ENCODE measurements at regions not wholly inside any gene's neighbourhood (a gene's known extent, or its start where the extent isn't known, plus 50 kb on each side); places are given as distances from the start of the nearest gene placed in this dataset.
"Not testable (repeated sequence)": the region's sequence is repeated elsewhere in the genome, so short reads cannot be mapped to it uniquely, and the experiment has no call there.

DNA sequence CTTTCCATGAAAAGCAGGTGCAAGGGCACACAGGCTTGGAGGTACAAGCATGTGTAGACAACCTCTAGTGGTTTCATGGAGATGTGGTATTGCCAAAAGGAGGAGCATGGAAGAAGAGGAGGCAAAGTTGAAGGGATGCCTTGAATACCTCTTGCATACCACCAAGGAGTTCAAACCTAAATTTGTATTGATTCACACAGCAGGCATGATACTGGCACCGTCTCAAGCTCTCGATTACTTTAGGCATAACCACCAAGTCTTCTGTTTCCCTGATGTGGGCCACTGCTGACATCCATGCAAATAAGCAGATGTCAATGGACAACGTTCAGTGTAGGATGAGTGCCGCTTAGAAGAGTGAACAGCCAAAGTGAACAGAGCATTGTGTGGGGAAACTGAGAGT, 87.1 kb downstream of the SCN11A start:
- no peak for DNase-seq

DNA sequence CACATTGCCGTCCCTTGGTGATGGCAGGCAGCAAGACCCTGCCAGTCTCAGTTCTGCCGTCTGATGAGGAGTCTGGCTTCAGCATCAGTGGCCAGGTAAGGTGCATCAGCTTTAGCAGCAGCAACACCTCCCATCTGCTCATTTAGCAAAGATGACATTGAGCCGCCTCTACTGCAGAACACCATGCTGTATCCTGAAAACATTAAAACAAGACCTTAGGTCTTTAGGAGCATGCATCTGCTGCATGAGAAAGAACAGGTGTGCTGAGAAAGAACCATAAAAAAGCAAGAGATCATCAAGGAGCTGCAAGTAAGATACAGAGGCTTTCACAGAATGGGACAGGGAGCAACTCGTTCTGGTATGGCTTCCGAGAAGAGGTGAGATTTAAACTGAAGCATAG, 87.5 kb downstream of the SCN11A start:
- DNase-seq: no peak

DNA sequence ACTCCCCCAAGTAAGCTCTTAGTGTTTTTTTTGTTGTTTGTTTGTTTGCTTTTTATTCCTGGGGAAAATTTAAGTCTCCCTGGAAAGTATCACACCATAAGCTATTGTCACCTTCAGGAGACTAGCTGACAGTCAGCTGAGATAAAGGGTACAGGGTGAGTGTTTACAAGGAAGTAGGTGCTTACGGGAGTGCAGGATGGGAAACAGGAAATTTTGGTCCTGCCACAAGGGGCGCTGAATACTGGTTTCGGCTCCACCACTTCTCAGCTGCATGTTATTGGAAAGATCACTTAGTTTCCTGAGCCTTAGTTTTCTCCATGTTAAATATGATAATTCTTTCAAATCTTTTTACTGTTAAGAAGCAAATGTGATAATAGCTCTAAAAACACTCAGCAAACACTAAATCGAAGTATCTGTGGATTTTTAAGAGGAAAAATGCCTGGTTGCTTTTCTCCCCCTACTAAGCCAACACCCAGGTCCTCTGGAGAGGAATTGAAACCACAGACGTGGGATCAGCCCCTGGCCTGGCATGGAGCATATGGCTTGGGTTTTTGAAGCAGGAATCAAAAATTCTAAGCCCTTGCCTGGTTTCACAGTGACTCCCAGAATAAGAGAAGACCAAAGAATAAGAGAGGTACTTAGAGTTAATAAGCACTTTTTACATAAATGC, 90.7 kb downstream of the SCN11A start:
- no peak for DNase-seq

DNA sequence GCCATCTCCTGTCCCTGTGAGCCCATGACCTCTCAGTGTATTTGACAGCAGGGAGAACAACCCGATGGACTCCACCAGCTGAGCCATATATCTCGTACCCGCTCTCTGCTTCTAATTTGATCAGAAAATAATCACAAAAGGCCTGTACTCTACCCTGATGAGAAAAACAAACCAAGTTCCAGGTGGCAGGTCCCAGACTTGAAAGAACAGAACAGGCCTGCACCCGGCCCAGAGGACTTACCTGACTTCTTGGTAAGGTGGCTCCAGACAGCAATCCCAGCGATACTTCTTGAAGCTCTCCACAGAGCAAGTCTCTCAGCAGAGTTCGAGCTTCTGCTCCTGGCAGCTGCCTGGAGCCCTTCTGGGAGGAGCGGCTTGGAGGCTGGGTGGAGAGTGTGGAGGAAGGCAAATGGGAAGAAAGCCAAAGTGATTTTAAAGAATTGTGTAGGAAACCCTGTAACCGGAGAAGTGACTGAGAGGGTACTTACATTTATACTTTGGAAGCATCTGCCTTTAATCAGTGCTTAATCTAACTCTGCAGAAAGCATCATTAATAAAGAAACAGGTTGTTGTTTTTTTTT, 91.6 kb downstream of the SCN11A start:
- DNase-seq: no peak

DNA sequence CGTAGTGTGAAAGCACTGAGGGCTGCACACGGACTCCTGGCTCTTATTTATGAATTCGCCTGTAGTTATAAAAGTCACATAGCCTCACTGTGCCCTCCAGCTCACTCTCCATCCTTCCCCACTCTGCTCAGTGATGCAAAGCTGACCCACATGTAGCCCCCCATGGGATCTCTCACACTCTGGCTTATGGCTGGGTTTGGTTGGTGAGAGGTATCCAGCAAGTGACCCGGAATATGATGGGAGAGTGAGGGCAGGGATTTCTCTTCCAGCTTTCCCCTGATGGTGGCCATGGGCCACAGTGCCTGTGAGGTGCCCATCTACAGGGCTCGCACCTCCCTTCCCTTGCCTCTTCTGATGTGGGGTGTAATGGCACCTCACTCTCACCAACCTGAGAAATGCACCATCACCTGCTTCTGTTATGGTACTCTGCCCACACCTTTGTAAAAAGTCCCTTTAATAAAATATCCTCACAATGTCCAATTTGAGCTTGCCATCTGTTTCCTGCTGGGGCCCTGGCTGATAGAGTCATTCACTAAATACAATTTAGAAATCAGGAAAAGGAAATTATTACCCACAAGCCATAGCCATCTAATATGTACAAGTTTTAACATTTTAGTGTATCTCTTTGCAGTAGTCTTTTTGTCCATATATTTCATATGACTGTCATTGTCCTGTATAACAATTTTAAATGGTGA, 93.6 kb downstream of the SCN11A start:
- DNase-seq: no peak

DNA sequence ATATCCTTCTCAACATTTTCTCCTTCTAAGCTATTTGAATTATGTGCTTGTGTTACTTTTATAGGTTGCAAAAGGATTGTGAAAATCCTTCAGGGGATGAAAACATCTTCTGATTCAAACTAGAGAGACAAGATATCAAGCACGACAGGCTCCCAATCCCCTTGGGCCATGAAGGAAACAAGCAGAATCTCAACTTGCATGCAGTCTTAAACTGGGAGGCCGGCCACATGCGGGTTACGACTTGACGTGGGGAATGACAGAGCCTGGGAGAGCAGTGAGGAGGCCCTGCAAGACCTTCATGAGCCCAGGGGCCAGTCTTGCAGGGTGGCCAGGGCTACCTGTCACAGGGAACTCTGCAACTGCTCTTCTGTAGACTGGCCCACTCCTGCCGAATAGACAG, 94.4 kb downstream of the SCN11A start:
- no peak for DNase-seq

DNA sequence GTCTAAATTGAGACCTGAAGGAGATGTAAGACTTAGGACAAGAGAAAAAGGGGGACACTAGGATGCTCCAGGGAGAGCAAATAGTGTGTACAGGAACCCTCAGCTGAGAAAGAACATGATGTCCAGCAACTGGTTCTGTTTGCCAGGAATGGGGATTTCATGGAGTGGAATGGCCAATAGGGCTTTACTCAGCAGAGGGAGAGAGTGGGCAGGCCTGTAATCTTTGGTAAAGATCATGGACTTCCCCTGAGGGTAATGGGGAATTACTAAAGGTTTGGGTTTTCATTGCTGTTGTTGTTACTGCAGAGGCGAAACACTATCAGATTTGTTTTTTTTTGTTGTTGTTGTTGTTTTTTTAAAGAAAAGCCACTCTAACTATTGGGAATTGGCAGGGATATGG, 99.0 kb downstream of the SCN11A start:
- DNase-seq: no peak

DNA sequence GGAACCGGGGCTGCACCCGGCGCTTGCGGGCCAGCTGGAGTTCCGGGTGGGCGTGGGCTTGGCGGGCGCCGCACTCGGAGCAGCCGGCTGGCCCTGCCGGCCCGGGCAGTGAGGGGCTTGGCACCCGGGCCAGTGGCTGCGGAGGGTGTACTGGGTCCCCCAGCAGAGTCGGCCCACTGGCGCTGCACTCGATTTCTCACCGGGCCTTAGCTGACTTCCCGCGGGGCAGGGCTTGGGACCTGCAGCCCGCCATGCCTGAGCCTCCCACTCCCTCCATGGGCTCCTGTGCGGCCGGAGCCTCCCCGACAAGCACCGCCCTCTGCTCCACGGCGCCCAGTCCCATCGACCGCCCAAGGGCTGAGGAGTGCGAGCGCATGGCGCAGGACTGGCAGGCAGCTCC, 100.6 kb downstream of the SCN11A start:
- DNase-seq: not testable (repeated sequence)

DNA sequence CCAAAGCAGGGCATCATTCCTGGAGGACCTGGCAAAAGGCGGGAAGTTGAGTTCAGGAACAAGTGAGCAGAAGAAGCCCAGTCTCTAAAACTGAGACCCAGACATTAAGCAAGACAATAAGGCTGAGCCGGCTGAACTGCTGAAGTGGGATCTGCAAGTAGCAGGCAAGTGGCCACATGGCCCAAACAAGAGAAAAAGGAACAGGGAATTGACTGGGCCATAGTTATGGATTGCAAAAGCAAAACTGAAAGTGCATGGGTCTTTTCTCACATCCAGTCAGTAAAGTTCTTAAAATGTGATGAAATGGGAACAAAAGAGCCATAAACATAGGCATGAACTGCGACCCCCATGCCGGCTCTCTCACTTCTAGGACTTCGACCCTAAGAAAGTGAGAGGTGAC, 101.2 kb downstream of the SCN11A start:
- no peak for DNase-seq

DNA sequence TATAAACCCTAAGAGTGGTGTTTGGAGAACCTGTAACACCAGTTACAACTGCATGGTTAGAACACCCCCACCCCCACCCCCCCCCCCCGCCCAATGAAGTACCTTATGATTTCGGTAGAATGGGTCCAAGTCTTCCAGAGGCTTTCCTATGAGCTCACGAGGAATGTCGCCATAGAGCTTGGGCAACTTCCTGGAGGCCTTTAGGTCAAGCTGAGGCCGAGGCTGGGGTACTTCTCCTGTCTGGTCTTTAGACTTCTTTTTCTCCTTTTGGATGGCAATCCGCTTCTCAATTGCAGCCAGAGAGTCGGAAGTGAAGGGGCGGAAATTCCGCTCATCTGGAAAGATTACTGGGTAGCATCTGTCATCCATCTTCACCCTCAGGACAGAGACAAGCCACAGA, 101.8 kb downstream of the SCN11A start:
- DNase-seq: no peak

DNA sequence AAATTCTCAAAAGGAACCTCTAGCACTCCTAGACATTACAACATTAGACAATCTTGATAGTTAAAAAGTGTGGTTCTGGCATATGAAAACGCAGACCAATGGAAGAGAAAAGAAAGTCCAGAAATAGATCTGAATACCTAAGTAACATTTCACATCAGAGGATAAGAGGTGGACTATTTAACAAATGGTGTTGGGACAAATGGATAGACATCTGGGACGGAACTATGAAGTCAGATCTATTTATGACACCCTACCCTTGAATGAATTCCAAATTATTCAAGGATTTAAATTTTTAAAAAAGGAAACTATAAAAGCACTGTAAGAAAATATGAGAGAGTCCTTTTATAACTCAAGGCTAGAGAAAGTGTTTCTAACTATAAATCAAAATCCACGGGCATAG, 111.3 kb downstream of the SCN11A start:
- DNase-seq: no peak

DNA sequence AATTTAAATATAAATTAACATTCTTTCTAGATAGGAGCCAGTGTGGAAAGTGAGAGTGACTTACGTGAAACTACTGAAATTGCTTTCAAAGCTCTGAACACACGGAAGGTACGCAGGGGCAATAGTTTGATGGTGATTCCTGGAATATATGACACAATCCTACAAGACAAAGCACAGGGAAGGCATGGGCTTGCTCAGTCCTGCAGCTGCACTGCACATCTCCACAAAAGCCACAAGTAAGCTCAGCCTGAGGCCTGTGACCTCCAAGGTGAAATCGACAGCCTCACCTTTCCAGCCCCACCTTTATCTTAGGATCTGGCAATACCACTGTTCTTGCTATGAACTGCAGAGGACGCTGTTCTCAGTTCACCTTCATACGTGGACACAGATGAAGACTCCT, 109.3 kb upstream of the SCN10A start:
- DNase-seq: no peak

DNA sequence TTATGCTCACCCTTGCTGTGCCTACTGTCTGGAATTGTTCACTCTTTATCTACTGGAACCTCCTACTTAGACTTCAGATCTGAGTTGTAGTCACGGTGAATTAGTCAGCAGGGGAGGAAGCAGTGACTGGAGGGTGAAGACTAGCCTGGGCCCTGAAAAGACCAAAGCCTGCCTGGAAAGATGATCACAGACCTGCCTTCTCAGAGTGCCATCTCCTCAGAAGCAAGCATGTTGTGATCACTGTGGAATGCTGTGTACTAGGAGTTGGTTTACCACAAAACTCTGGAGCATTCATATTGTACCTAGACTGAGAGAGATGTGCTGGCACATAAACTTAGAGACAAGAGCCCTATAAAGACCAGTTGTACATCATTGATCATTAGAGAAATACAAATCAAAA, 100.7 kb upstream of the SCN10A start:
- no peak for DNase-seq

DNA sequence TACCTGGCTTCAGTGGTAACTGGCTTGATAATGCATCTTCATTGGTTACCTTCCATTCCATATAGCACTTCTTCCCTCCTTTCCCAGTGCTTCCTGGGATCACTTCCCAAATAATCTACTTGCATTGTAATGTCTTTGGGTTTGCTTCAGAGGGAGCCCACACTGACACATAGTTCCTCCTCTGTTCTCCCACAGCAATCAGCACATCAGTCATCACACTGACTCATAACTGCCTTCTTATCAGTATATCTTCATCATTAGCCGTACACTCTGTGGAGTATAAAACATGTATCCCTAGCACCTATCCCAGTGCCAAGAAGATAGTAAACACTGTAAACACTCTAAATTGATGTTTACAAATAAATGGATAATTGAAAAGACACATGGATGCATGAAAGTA, 91.4 kb upstream of the SCN10A start:
- no peak for DNase-seq

DNA sequence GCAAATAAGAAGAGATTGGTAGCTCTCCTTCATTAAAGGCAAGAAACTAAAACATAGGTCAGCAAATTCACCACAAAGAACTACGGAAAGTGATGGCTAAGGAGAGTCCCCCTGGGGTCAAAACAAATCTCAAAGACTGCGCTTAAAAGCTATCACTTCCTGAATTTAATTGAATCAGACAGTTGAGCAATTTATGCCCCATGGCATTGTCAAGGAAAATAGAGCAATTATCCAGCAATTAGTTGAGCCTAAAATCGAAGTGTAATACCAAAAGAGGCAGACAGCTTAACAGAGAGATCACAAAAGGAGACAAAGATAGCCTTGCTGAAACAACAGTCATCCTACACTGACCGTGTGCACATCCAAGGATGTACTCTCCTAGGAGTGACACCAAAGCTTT, 74.4 kb upstream of the SCN10A start:
- no peak for DNase-seq

DNA sequence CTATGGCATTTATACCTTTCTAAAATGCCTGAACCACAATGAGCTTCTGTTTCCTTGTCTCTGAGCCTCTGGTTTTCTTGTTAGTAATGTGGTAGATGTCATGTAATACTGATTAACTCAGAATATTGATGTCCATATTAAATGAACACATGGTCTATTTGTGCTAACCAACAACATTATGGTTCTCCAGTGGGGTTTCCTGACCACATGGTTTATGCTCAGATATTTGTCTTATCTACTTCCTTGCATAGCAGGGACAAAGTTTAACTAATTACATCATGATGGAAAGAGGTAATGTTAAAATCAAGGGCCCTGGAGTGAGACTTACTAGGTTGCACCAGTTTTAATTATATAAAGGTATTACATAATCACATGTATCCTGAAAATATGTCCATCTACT, 62.6 kb upstream of the SCN10A start:
- no peak for DNase-seq

All from NCI-H1105 (cell line).